ENCODE measurements at regions not wholly inside any gene's neighbourhood (a gene's known extent, or its start where the extent isn't known, plus 50 kb on each side); places are given as distances from the start of the nearest gene placed in this dataset.
"Not testable (repeated sequence)": the region's sequence is repeated elsewhere in the genome, so short reads cannot be mapped to it uniquely, and the experiment has no call there.

GRCh38 chr6:158881884-158882283 is 62.7 kb upstream of the EZR start:
- DNase-seq (ENCODE audit: low spot score): not testable (repeated sequence)

- not testable (repeated sequence) for DNase-seq (ENCODE audit: low spot score)
Measured at GRCh38 chr6:158881276-158881675, 62.1 kb upstream of the EZR start.

DNA sequence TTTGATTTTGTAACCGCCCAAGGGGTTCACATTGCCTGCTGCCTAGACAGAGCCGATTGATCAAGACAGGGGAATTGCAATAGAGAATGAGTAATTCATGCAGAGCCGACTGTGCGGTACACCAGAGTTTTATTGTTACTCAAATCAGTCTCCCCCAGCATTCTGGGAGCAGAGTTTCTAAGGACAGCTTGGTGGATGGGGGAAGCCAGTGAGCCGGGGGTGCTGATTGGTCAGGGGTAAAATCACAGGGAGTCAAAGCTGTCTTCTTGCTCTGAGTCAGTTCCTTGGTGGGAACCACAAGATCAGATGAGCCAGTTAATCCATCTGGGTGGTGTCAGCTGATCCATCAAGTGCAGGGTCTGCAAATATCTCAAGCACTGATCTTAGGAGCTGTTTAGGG is 60.0 kb upstream of the EZR start:
- no peak for DNase-seq (ENCODE audit: low spot score)

GRCh38 chr6:158877716-158878115 is 58.5 kb upstream of the EZR start:
- no peak for DNase-seq (ENCODE audit: low spot score)

DNA sequence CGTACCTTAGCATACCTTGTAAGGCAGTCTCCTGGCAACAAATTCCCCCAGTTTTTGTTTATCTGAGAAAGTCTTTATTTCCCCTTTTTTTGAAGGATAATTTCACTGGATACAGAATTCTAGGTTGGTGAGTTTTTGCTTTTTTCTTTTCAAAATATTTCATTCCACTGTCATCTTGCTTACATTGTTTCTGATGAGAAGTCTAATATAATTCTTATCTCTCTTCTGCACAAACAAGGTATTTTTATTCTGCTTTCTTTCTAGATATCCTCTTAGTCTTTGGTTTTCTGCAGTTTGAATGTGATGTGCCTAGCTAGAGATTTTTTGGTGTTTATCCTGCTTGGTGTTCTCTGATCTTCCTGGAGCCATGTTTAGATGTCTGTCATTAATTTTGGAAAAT is 57.7 kb upstream of the EZR start:
- no peak for DNase-seq (ENCODE audit: low spot score)

DNA sequence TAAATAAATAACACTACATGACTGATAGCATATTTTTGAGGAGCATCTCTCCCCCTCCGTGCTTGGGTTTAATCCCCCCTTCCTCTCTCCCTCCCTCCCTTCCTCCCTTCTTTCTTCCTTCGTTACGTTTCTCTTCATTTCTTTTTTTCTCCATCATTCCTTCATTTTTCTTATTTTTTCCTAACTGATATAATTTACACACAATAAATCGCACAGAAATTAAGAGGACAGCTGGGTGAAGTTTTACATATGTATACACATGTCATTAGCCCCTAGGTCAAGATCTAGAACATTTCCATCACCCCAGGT is 51.4 kb upstream of the EZR start:
- DNase-seq (ENCODE audit: low spot score): no peak

- peak; percentile 97 for DNase-seq (ENCODE audit: low spot score)
Measured at GRCh38 chr6:158869826-158870648, 50.9 kb upstream of the EZR start.

- DNase-seq (ENCODE audit: low spot score): peak; percentile 63
Measured at GRCh38 chr6:158868890-158869825, 50.0 kb upstream of the EZR start.

Data from LoVo (cell line).